ENCODE measurements at regions not wholly inside any gene's neighbourhood (a gene's known extent, or its start where the extent isn't known, plus 50 kb on each side); places are given as distances from the start of the nearest gene placed in this dataset.

GRCh38 chr1:222097588-222097987 lies 355.7 kb upstream of the DUSP10 start:
- TF ChIP-seq, protein P1, sequence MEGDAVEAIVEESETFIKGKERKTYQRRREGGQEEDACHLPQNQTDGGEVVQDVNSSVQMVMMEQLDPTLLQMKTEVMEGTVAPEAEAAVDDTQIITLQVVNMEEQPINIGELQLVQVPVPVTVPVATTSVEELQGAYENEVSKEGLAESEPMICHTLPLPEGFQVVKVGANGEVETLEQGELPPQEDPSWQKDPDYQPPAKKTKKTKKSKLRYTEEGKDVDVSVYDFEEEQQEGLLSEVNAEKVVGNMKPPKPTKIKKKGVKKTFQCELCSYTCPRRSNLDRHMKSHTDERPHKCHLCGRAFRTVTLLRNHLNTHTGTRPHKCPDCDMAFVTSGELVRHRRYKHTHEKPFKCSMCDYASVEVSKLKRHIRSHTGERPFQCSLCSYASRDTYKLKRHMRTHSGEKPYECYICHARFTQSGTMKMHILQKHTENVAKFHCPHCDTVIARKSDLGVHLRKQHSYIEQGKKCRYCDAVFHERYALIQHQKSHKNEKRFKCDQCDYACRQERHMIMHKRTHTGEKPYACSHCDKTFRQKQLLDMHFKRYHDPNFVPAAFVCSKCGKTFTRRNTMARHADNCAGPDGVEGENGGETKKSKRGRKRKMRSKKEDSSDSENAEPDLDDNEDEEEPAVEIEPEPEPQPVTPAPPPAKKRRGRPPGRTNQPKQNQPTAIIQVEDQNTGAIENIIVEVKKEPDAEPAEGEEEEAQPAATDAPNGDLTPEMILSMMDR (IDR thresholded peaks at IDR 0.05 in 4 of 5, conservative IDR thresholded peaks at IDR 0.05 in 1 of 5), result no peak
- TF ChIP-seq POLR2A (IDR thresholded peaks at IDR 0.05), result no peak
